HFF-Myc (cell line): ENCODE measurements at regions not wholly inside any gene's neighbourhood (a gene's known extent, or its start where the extent isn't known, plus 50 kb on each side); places are given as distances from the start of the nearest gene placed in this dataset.

ENCODE experiments used
- DNase-seq: peaks from one replicate; pipeline ENCODE4 v3.0.0-alpha.2; 2011; ENCODE audit warnings: low read depth; ENCODE audit errors: extremely low read depth
- H3K4me3 ChIP-seq: replicated peaks from 2 replicates; pipeline ENCODE4 v1.5.1; 2011; ENCODE audit warnings: low read depth, mild to moderate bottlenecking, control low read depth, low read length
- CTCF ChIP-seq: IDR thresholded peaks from 2 replicates; pipeline ENCODE4 v1.5.1; 2012; ENCODE audit warnings: mild to moderate bottlenecking, low read depth, low read length, control low read depth; ENCODE audit errors: missing control alignments

- no peak for TF ChIP-seq CTCF
- no peak for DNase-seq
These were observed 90.4 kb upstream of the TNRC6C start for GRCh38 chr17:77867976-77868713.

GRCh38 chr17:77869041-77869599 is 89.4 kb upstream of the TNRC6C start:
- no peak overlapping the region for H3K4me3 ChIP-seq
- no peak for TF ChIP-seq CTCF

More at GRCh38 chr17:77867976-77868713, 90.4 kb upstream of the TNRC6C start:
- H3K4me3 ChIP-seq, result no peak overlapping the region

GRCh38 chr17:77869665-77870132 is 88.8 kb upstream of the TNRC6C start:
- TF ChIP-seq CTCF, result no peak
- H3K4me3 ChIP-seq, result no peak overlapping the region
- no peak for DNase-seq

More at GRCh38 chr17:77869041-77869599, 89.4 kb upstream of the TNRC6C start:
- no peak for DNase-seq

GRCh38 chr17:77872199-77872598 is 86.3 kb upstream of the TNRC6C start:
- no peak for DNase-seq
- no peak for TF ChIP-seq CTCF

GRCh38 chr17:77872714-77873499 is 85.6 kb upstream of the TNRC6C start:
- no peak for DNase-seq
- TF ChIP-seq CTCF, result no peak
- no peak overlapping the region for H3K4me3 ChIP-seq

More at GRCh38 chr17:77872199-77872598, 86.3 kb upstream of the TNRC6C start:
- no peak overlapping the region for H3K4me3 ChIP-seq

GRCh38 chr17:77873500-77874302 is 84.8 kb upstream of the TNRC6C start:
- H3K4me3 ChIP-seq, result no peak overlapping the region
- no peak for TF ChIP-seq CTCF
- DNase-seq, result no peak
